OCI-LY3 (cell line): ENCODE measurements at regions not wholly inside any gene's neighbourhood (a gene's known extent, or its start where the extent isn't known, plus 50 kb on each side); places are given as distances from the start of the nearest gene placed in this dataset.
"Not testable (repeated sequence)": the region's sequence is repeated elsewhere in the genome, so short reads cannot be mapped to it uniquely, and the experiment has no call there.

ENCODE experiments used
- CTCF ChIP-seq: fragments of 200-600, 300-600 bp; sonication (generic); IDR thresholded peaks from 2 replicates; pipeline ENCODE4 v1.5.1; 2014; ENCODE audit warnings: antibody characterized with exemption, low read length, low read depth
- EZH2phosphoT487 ChIP-seq: fragments of 200-600 bp; shearing (Covaris generic); IDR thresholded peaks from 2 replicates; pipeline ENCODE4 v1.6.1; 2018; ENCODE audit warnings: antibody characterized with exemption, mixed run types, low read depth

GRCh38 chr1:206359377-206359776, 110.9 kb upstream of the IKBKE start:
- not testable (repeated sequence) for TF ChIP-seq CTCF, EZH2phosphoT487
